Common myeloid progenitor, CD34-positive (primary cell): ENCODE measurements at regions not wholly inside any gene's neighbourhood (a gene's known extent, or its start where the extent isn't known, plus 50 kb on each side); places are given as distances from the start of the nearest gene placed in this dataset.

Source experiments
- CTCF ChIA-PET: fragments of 350-600 bp; sonication (Branson Sonifier 250); formaldehyde crosslinking; loops from one replicate; lab custom pipeline; 2021; ENCODE audit warnings: antibody characterized with exemption; lab: Charles Lee
- POLR2A ChIA-PET: fragments of 350-600 bp; sonication (Branson Sonifier 250); formaldehyde crosslinking; loops from one replicate; lab custom pipeline; 2021; ENCODE audit warnings: antibody characterized with exemption; lab: Charles Lee
- DNase-seq, 3 donors: peaks; one replicate each; pipeline versions ENCODE4 v3.0.0 to v3.0.0-alpha.2; 2013
- H3K27ac ChIP-seq, 2 experiments: 1 replicate in 1 of 2; 2 replicates in 1 of 2; pipeline ENCODE4 v1.7.0; 2013; ENCODE audit warnings: inconsistent platforms in 2 of 2, low read length in 2 of 2, mild to moderate bottlenecking in 2 of 2, low read depth in 1 of 2, moderate library complexity in 1 of 2; ENCODE audit not compliant: severe bottlenecking in 2 of 2, insufficient read depth in 1 of 2, poor library complexity in 1 of 2
- H3K27me3 ChIP-seq, 5 experiments: replicated peaks in 2 of 5; 1 replicate in 3 of 5; 2 replicates in 2 of 5; pipeline versions ENCODE4 v1.6.1 to v1.7.0; 2013; ENCODE audit warnings: low read length in 4 of 5, mild to moderate bottlenecking in 2 of 5, moderate library complexity in 2 of 5, inconsistent platforms in 1 of 5; ENCODE audit not compliant: insufficient read depth in 5 of 5, control insufficient read depth in 4 of 5
- H3K36me3 ChIP-seq, 4 experiments: 1 replicate in 2 of 4; 2 replicates in 2 of 4; pipeline versions ENCODE4 v1.6.1 to v1.7.0; 2013; ENCODE audit warnings: low read length in 3 of 4, control low read depth in 1 of 4, mild to moderate bottlenecking in 1 of 4; ENCODE audit not compliant: control insufficient read depth in 4 of 4, insufficient read depth in 4 of 4
- H3K4me1 ChIP-seq, 4 experiments: 1 replicate in 3 of 4; 2 replicates in 1 of 4; pipeline versions ENCODE4 v1.6.1 to v1.7.1; 2013; ENCODE audit warnings: low read length in 3 of 4, mild to moderate bottlenecking in 3 of 4, control low read depth in 1 of 4, inconsistent platforms in 1 of 4, moderate library complexity in 1 of 4; ENCODE audit not compliant: control insufficient read depth in 4 of 4, insufficient read depth in 4 of 4; ENCODE audit errors: control extremely low read depth in 1 of 4
- H3K4me3 ChIP-seq, 7 experiments: 1 replicate in 4 of 7; 2 replicates in 3 of 7; pipeline versions ENCODE4 v1.5.1 to v1.7.0; 2013; ENCODE audit warnings: mild to moderate bottlenecking in 7 of 7, low read length in 6 of 7, moderate library complexity in 6 of 7, inconsistent platforms in 2 of 7, low read depth in 2 of 7, control low read depth in 1 of 7; ENCODE audit not compliant: insufficient read depth in 4 of 7, control insufficient read depth in 1 of 7; ENCODE audit errors: extremely low read depth in 1 of 7
- H3K9me3 ChIP-seq, 5 experiments: 1 replicate in 4 of 5; 2 replicates in 1 of 5; pipeline versions ENCODE4 v1.6.1 to v1.7.1; 2013; ENCODE audit warnings: low read length in 4 of 5, mild to moderate bottlenecking in 2 of 5, inconsistent platforms in 1 of 5, low read depth in 1 of 5, moderate library complexity in 1 of 5; ENCODE audit not compliant: control insufficient read depth in 4 of 5, insufficient read depth in 2 of 5; ENCODE audit errors: control extremely low read depth in 1 of 5
- WGBS: methylation state at CpG from one replicate; pipeline ENCODE4 v1.1.5; 2013; ENCODE audit not compliant: insufficient coverage; 5-methylcytosine and 5-hydroxymethylcytosine counted together

DNA sequence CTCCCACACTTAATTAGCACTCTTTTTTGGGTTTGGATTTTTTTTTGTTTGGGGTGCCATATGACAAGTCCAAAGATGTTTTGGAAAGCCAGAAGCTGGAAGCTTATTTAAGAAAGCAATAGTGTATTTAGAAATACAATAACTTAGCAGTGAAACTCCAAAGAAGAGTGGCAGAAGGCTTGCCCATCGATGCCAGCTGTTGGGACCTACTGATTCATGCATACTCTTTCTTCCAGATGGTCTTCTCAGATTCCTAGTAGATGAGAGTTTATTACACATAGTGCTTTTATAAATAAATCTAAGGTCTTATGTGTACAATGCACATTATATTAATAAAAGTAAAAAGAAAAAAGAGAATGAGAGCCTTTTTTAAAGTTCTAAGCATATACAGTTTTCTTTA, 374.6 kb downstream of the OSTF1 start:
- no peak overlapping the region for H3K4me3 ChIP-seq
- no peak for DNase-seq
- ChIA-PET POLR2A (no interaction called here), CTCF (no interaction called here)
- H3K27me3 ChIP-seq = no peaks in the 10 kb centered on the region
- H3K4me1 ChIP-seq = no peaks in the 10 kb centered on the region
- no peak overlapping the region for H3K27ac ChIP-seq
- H3K36me3 ChIP-seq = no peaks in the 10 kb centered on the region
- WGBS = no CpG with 5 or more reads among the region's 1 CpG
- no peaks in the 10 kb centered on the region for H3K9me3 ChIP-seq

DNA sequence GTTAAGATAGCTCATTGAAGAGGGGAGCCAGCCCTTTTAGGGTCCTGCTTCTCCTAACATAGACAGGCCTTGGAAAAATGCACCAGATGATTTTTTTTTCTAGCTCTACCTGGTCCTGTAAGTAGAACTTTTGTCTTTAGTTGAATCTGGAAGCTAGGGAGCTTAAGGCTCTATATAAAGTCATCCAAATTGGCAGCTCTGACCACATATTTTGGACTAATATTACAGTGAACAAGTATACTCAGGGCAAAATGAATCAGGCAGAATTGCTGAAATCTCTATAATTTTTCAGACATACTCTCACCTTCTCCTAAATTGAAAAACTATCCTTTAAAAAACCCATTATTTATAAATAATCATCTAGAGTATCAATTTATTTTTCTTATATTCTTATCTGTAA, 375.6 kb downstream of the OSTF1 start:
- POLR2A ChIA-PET = no interaction called here
- no peak for DNase-seq
- H3K36me3 ChIP-seq = no peaks in the 10 kb centered on the region
- no peaks in the 10 kb centered on the region for H3K27me3 ChIP-seq
- H3K27ac ChIP-seq = no peak overlapping the region
- CTCF ChIA-PET = no interaction called here
- H3K4me1 ChIP-seq = no peaks in the 10 kb centered on the region
- H3K4me3 ChIP-seq = no peak overlapping the region
- H3K9me3 ChIP-seq = no peaks in the 10 kb centered on the region

DNA sequence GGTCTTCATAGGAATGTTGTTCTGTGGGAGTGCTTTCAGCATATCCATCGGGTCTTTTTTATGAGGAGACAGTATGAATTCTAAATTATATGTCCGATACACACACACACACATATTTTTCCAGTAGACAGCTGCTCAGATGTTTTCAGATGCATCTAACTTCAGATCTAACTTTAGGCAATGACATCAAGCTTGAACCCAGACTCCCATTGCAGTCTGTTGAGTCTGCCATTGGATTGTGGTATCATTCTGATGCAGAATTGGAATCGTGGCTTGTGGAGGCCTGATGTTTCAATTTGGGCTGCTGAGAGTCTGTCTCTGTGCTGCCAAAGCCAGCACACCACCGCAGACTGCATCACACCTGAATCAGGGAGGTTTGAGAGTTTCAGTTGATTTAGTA, 376.4 kb downstream of the OSTF1 start:
- POLR2A ChIA-PET = no interaction called here
- Histone ChIP-seq H3K27me3 (no peaks in the 10 kb centered on the region), H3K4me3 (no peak overlapping the region), H3K9me3 (no peaks in the 10 kb centered on the region), H3K27ac (no peak overlapping the region), H3K4me1 (no peaks in the 10 kb centered on the region), H3K36me3 (no peaks in the 10 kb centered on the region)
- DNase-seq = no peak
- CTCF ChIA-PET = no interaction called here
- WGBS = 100% methylated on average over 2 of the region's 4 CpGs

DNA sequence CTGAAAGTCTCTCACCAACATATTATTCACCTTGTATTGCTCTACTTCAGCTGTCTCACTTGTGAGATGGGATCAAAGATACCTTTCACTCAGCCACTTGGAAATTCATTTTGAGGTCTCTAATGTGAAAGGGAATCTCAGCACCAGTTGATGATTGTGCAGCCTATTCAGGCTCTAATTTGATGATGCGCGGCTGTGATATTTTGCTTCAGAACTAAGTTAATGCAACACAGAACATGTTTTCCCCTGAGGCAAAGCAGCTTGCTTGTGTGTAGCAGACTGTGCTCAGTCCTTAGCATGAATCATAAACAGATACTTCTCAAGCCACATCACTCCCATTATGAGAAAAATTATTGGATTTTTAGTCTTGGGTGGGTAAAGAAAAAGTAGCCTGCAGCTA, 378.8 kb downstream of the OSTF1 start:
- no peaks in the 10 kb centered on the region for H3K9me3 ChIP-seq
- H3K27ac ChIP-seq = no peak overlapping the region
- no peak for DNase-seq
- H3K27me3 ChIP-seq = no peaks in the 10 kb centered on the region
- H3K4me3 ChIP-seq = no peak overlapping the region
- POLR2A ChIA-PET = no interaction called here
- CTCF ChIA-PET = interaction anchor here (1.4 kb wide), 1 partner anchor 15 kb away, joined by 4 read pairs; no protein-coding TSS in a partner anchor
- no peaks in the 10 kb centered on the region for H3K36me3 ChIP-seq
- peaks cover 0 to 14% (median 3%) of the 10 kb centered on the region in 4 experiments for H3K4me1 ChIP-seq
- WGBS = 100% methylated on average over 2 of the region's 2 CpGs

DNA sequence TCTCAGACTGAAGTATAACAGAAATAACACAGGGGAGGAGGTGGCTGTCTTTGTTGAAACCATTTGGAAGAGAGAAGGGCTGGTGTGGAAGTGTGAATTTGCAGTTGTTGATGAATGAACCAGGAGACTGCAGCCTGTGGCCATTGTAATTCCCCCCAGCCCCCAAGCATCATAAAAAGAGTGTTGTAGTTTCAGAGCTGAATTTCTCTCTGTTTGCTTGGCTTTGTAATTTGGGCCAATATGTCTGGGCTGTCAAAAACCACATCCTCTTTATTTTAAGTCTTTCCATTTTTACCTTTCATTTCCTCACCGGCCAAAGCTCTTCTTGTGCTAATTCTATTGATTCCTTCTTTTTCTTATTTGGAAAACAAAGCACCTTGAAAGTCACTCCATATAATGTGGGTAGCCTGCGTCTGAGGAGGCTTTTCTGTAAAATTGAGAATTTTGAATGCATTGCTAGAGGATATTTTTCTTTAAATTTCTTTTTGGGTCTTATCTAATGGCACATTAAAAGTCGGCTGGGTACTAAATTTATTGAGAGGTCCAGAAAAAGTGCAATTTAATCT, 383.3 kb downstream of the OSTF1 start:
- H3K9me3 ChIP-seq = no peaks in the 10 kb centered on the region
- ChIA-PET POLR2A (no interaction called here), CTCF (no interaction called here)
- H3K27me3 ChIP-seq = no peaks in the 10 kb centered on the region
- H3K4me1 ChIP-seq = peaks cover 0 to 14% (median 3%) of the 10 kb centered on the region in 4 experiments
- no peak overlapping the region for H3K27ac ChIP-seq
- H3K4me3 ChIP-seq = no peak overlapping the region
- DNase-seq = no peak
- no CpG with 5 or more reads among the region's 3 CpGs for WGBS
- H3K36me3 ChIP-seq = no peaks in the 10 kb centered on the region

DNA sequence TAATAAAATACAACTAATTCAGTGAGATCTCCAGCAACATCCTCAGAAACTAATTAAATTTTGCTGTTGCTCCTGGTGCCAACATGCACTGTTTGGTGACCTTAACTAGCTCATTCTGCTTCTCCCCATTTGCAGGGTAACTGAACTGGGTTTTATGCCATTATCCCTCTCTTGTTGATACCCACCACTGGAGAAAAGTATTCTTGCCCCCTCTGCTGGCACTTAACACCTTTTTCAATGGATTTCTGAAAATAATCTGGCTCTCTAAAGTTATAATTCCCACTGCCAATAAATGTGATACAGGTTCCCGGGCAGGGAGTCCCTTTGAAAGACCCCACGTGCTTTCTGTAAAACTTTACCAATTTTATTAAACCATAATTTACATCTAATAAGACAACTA, 394.3 kb downstream of the OSTF1 start:
- no peak overlapping the region for H3K27ac ChIP-seq
- POLR2A ChIA-PET = no interaction called here
- no peak for DNase-seq
- no peaks in the 10 kb centered on the region for H3K4me1 ChIP-seq
- WGBS = no CpG with 5 or more reads among the region's 2 CpGs
- H3K4me3 ChIP-seq = no peak overlapping the region
- H3K9me3 ChIP-seq = no peaks in the 10 kb centered on the region
- CTCF ChIA-PET = interaction anchor here (1.2 to 1.9 kb wide), 2 partner anchors 16 to 51 kb away, joined by 3 to 4 read pairs; no protein-coding TSS in a partner anchor
- H3K27me3 ChIP-seq = no peaks in the 10 kb centered on the region
- no peaks in the 10 kb centered on the region for H3K36me3 ChIP-seq

DNA sequence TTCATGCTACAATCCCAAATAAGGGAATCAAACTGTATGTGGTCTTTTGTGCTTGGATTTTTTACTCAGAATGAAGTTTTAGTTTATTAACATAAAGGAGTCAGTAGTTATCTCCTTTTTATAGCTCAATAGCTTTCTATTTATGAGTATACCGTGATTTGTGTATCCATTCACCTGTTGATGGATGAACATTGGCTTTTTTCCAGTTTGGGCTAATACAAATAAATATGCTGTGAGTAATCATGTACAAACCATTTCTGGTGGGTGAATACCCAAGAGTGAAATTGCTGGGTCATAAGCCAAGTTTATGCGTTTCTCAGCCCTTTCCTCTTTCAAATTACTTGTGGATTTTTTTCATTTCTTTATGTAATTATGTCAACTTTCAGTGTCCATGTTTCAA, 395.3 kb downstream of the OSTF1 start:
- CTCF ChIA-PET = no interaction called here

More for the DNA sequence above, 395.3 kb downstream of the OSTF1 start:
- Histone ChIP-seq H3K36me3 (no peaks in the 10 kb centered on the region), H3K27me3 (no peaks in the 10 kb centered on the region), H3K4me3 (no peak overlapping the region), H3K27ac (no peak overlapping the region), H3K9me3 (peaks cover 0 to 1% (median 0%) of the 10 kb centered on the region in 5 experiments), H3K4me1 (no peaks in the 10 kb centered on the region)
- POLR2A ChIA-PET = no interaction called here
- no peak for DNase-seq
- WGBS = no CpG with 5 or more reads among the region's 2 CpGs
